ENCODE measurements at regions not wholly inside any gene's neighbourhood (a gene's known extent, or its start where the extent isn't known, plus 50 kb on each side); places are given as distances from the start of the nearest gene placed in this dataset.

- TF ChIP-seq CTCF (IDR thresholded peaks at IDR 0.05; ENCODE audit: low read length) (peak; percentile 31; the same call in 1 of the 2 replicates), EZH2 (IDR thresholded peaks at IDR 0.05; ENCODE audit: borderline replicate concordance, low read length) (no peak)
Measured at GRCh38 chr12:85448548-85449139, 168.6 kb downstream of the ALX1 start.
